Activated T-cell treated with anti-CD3 and anti-CD28 coated beads, Interleukin-2, amount 50 U/mL, for 72 hours (primary cell): ENCODE measurements at regions not wholly inside any gene's neighbourhood (a gene's known extent, or its start where the extent isn't known, plus 50 kb on each side); places are given as distances from the start of the nearest gene placed in this dataset.

Experiments used
- ATAC-seq, 2 donors: fragments of 150-1000 bp; cut with Tn5 transposase; replicated peaks in 1 of 2; 2 replicates each; pipeline ENCODE4 v1.10.0; 2021; ENCODE audit warnings: moderate library complexity in 2 of 2, mild to moderate bottlenecking in 1 of 2
- DNase-seq, 2 donors: peaks; one replicate each; pipeline ENCODE4 v3.0.0; 2021 to 2022; ENCODE audit warnings: mixed read lengths in 1 of 2
- H3K27ac Mint-ChIP-seq: one replicate; pipeline ENCODE4 v1.8.0; 2022; ENCODE audit warnings: mild to moderate bottlenecking, moderate library complexity, mixed read lengths
- H3K27me3 Mint-ChIP-seq: one replicate; pipeline ENCODE4 v1.8.0; 2022; ENCODE audit warnings: low read depth, mixed read lengths
- H3K36me3 Mint-ChIP-seq, 2 donors: one replicate each; pipeline ENCODE4 v1.8.0; 2022; ENCODE audit warnings: mixed read lengths in 2 of 2, mild to moderate bottlenecking in 1 of 2; ENCODE audit not compliant: insufficient read depth in 2 of 2
- H3K4me1 Mint-ChIP-seq: one replicate; pipeline ENCODE4 v1.8.0; 2022; ENCODE audit warnings: low read depth, mixed read lengths
- H3K4me3 Mint-ChIP-seq, 2 donors: one replicate each; pipeline ENCODE4 v1.8.0; 2022; ENCODE audit warnings: mild to moderate bottlenecking in 2 of 2, mixed read lengths in 2 of 2, moderate library complexity in 2 of 2
- H3K9me3 Mint-ChIP-seq, 2 donors: one replicate each; pipeline ENCODE4 v1.8.0; 2022; ENCODE audit warnings: mixed read lengths in 2 of 2

DNA sequence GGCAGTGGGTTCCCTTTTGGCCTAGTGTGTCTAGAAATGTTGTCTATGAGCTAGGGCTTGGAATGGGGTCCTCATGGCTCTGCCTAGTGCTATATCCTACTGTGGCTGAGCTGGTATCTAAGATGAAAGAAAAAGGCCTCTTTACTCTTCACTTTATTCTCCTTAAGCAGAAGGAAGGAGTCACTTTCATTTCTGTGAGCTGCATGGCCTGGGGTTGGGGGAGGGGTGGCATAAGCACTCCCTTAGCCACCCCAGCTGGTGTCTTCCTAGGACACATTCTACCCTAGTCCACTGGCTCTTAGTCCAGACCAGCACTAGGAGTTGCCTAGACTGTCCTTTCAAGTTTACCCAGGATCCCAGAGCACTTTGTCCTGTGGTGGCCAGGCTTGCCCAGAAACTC is 1148.9 kb upstream of the CNTN5 start:
- Mint-ChIP-seq H3K27ac (no peak overlapping the region), H3K27me3 (no peaks in the 10 kb centered on the region), H3K4me1 (no peaks in the 10 kb centered on the region), H3K9me3 (peaks cover 0 to 11% of the 10 kb centered on the region in 2 donors), H3K36me3 (no peaks in the 10 kb centered on the region), H3K4me3 (no peak overlapping the region)
- ATAC-seq, result no peak
- DNase-seq, result no peak

DNA sequence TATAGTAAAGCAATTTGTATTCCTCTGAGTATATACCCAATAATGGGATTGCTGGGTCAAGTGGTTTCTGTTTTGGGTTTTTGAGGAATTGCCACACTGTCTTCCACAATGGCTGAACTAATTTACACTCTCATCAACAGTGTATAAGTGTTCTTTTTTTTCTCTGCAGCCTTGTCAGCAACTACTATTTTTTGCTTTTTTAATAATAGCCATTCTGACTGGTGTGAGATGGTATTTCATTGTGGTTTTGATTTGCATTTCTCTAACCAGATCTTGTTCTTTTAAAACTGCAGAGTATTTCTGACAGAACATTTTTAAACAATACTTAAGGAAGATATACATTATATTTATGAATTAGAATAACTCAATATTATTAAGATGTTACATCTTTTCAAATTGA is 1140.5 kb upstream of the CNTN5 start:
- no peaks in the 10 kb centered on the region for H3K4me1 Mint-ChIP-seq

DNA sequence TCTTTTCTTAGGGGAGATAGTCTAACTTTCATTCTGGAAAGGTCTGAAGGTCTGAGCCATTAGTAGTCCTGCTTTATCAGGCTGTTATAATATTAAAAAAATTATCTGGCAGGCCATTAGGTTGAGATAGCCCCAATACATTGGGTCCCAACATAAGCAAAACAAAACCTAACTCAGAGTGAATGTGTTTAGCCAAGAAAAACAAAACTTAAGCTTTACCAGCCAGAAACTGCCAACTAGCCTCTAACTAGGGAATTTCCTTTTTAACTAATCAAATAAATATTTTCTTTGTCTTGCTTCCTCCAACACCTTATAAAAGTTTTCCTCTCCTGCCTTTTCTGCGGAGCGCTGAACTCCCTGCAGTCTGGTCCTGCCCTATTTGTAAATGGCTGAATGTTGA is 1137.7 kb upstream of the CNTN5 start:
- H3K9me3 Mint-ChIP-seq, result peaks cover 11 to 13% of the 10 kb centered on the region in 2 donors
- no peak overlapping the region for H3K4me3 Mint-ChIP-seq
- H3K36me3 Mint-ChIP-seq, result no peaks in the 10 kb centered on the region
- ATAC-seq (no peak), DNase-seq (no peak)
- no peak overlapping the region for H3K27ac Mint-ChIP-seq
- H3K27me3 Mint-ChIP-seq, result no peaks in the 10 kb centered on the region
- no peaks in the 10 kb centered on the region for H3K4me1 Mint-ChIP-seq

More for the DNA sequence above, 1140.5 kb upstream of the CNTN5 start:
- H3K36me3 Mint-ChIP-seq, result no peaks in the 10 kb centered on the region
- H3K9me3 Mint-ChIP-seq, result peaks cover 9 to 10% of the 10 kb centered on the region in 2 donors
- ATAC-seq (no peak), DNase-seq (no peak)
- no peak overlapping the region for H3K4me3 Mint-ChIP-seq
- no peak overlapping the region for H3K27ac Mint-ChIP-seq
- H3K27me3 Mint-ChIP-seq, result no peaks in the 10 kb centered on the region

DNA sequence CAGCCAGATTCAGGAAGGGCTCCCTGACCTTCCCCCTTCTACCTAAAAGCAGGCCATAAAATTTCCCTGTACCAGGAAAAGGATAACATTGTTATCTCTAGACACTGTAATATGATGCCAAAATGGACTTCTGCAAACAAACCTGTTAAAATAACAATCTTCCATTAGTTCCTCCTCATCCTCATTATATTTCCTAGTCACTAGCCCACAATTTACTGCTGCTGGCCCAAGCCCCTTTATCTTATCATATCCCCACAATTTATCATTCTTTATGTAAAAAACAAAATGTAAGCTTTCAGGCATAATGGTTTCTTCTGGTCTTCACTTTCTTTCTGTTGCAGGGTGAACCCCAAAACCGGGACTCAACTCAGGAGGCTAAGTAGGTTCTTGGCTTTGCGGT is 1132.1 kb upstream of the CNTN5 start:
- Mint-ChIP-seq H3K27ac (no peak overlapping the region), H3K36me3 (no peaks in the 10 kb centered on the region), H3K27me3 (no peaks in the 10 kb centered on the region), H3K4me3 (no peak overlapping the region), H3K9me3 (peaks cover 9 to 11% of the 10 kb centered on the region in 2 donors), H3K4me1 (no peaks in the 10 kb centered on the region)
- ATAC-seq, result no peak
- DNase-seq, result no peak

DNA sequence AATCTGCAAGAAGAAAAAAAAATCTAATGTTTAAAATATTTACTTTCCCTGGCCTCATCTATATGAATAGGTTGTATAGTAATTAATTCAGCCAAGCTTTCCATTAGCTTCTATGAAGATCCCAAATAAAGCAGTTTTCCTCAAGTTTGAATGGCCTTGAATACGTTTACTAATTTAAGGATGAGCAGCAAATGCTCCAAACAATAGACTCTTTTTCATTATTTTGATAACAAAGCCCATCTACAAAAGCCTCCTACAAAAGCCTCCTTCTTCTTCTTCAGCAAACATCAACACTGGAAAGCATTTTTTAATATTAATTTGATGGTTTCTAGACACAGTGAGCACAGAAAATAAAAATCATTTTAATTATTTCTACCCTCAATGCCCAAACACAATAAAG is 1130.3 kb upstream of the CNTN5 start:
- H3K4me1 Mint-ChIP-seq, result no peaks in the 10 kb centered on the region
- H3K4me3 Mint-ChIP-seq, result no peak overlapping the region
- DNase-seq (no peak), ATAC-seq (no peak)
- H3K36me3 Mint-ChIP-seq, result no peaks in the 10 kb centered on the region
- no peaks in the 10 kb centered on the region for H3K27me3 Mint-ChIP-seq
- H3K27ac Mint-ChIP-seq, result no peak overlapping the region
- peaks cover 6 to 8% of the 10 kb centered on the region in 2 donors for H3K9me3 Mint-ChIP-seq

DNA sequence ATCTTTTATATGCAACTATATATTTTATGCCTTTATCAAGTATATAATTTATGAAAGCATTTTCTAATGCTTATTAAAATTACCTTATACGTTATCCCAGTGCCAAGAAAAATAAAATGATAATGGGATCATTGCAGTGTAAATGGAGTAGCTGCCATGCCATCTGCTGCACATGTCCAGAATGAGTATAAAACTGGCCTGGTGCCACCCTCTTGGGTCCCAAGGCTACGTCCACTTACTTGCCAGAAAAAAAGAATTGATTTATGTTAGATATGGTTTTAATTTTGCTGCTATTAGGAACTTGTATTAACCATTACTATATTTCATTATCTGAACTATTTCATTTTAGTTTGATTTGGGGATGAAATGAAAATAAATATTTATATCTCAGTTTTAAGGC is 1127.1 kb upstream of the CNTN5 start:
- H3K27me3 Mint-ChIP-seq, result no peaks in the 10 kb centered on the region
- no peaks in the 10 kb centered on the region for H3K36me3 Mint-ChIP-seq
- no peak overlapping the region for H3K4me3 Mint-ChIP-seq
- DNase-seq (no peak), ATAC-seq (no peak)
- peaks cover 6 to 8% of the 10 kb centered on the region in 2 donors for H3K9me3 Mint-ChIP-seq
- no peak overlapping the region for H3K27ac Mint-ChIP-seq
- no peaks in the 10 kb centered on the region for H3K4me1 Mint-ChIP-seq

DNA sequence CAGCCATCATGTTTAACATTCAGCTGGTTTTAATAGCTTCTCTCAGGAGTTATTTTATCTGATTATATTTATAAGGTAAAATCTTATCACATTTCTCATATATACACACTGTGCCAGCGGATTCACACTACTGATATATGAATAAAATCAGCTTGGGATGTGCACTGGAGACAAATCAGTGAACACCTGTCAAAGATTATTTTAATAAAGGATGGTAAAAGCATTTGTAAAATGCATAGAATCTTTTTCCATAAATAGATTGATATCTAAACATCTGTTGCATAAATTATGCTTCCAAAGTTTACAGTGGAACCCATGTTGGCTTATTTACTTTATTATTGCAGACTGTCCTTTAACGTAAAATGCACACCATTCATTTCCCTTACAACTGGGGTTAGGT is 1125.8 kb upstream of the CNTN5 start:
- peaks cover 6 to 9% of the 10 kb centered on the region in 2 donors for H3K9me3 Mint-ChIP-seq
- DNase-seq (no peak), ATAC-seq (no peak)
- H3K27ac Mint-ChIP-seq, result no peak overlapping the region
- H3K4me1 Mint-ChIP-seq, result no peaks in the 10 kb centered on the region
- H3K36me3 Mint-ChIP-seq, result no peaks in the 10 kb centered on the region
- H3K27me3 Mint-ChIP-seq, result no peaks in the 10 kb centered on the region
- H3K4me3 Mint-ChIP-seq, result no peak overlapping the region

DNA sequence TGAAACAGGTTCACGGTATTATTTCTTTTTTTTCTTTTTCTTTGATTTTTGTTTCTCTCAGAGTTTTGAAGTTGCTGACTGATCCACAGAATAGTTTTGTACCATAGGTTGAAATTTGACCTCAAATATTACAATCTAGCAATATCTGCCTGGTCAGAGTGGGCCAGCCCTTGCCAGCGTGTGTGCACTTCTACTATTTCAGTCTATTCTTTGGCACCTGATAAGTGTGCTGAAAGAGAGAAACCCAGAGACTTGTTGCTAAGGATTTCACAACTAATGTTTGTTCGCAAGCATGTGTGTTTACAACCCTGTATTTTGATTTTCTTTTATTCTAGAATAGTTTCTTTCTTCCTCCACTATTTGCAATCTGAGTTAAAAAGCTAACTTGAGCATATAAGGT is 1125.2 kb upstream of the CNTN5 start:
- ATAC-seq, result no peak
- Mint-ChIP-seq H3K27ac (no peak overlapping the region), H3K4me3 (no peak overlapping the region), H3K36me3 (no peaks in the 10 kb centered on the region), H3K27me3 (no peaks in the 10 kb centered on the region), H3K9me3 (peaks cover 6 to 9% of the 10 kb centered on the region in 2 donors), H3K4me1 (no peaks in the 10 kb centered on the region)
- DNase-seq, result no peak

DNA sequence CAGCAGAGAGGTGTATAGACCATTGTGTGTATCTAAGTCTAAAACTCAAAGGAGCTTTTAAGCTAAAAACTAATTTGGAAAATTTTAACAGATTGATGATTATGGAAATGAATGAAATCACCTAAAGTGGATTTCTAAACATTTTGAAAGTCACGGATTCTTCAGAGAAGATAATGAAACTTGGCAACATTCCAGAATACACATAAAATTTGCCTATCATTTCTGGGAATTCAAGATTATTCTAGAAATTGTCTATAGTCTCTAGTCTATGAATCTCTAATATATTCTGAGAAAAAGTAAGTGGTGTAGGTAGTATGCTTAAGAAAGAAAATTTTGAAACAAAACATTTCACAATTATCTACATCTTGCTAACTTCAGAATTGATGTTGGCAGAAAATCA is 1117.9 kb upstream of the CNTN5 start:
- Mint-ChIP-seq H3K27me3 (no peaks in the 10 kb centered on the region), H3K27ac (no peak overlapping the region), H3K4me3 (no peak overlapping the region), H3K4me1 (no peaks in the 10 kb centered on the region), H3K36me3 (no peaks in the 10 kb centered on the region), H3K9me3 (peaks cover 9 to 13% of the 10 kb centered on the region in 2 donors)
- DNase-seq, result no peak
- no peak for ATAC-seq

DNA sequence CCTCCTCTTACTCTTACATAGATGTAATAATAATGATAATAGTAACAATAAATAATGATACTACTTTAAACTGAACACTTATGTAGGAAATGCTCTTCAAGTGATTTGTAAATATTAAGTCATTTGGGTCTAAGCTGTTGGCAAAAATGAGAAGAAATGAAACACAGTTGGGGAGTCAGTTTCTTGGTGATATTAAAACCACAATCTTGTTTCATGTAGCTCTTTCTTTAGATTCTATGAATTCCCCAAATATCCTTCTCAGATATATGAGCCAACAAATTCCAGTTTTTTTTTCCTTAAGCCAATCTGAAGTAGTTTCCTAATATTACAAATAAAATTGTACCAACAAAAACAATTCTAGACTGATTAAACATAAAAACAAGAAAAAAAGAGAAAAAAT is 1115.6 kb upstream of the CNTN5 start:
- Mint-ChIP-seq H3K4me1 (no peaks in the 10 kb centered on the region), H3K27me3 (no peaks in the 10 kb centered on the region), H3K4me3 (no peak overlapping the region), H3K9me3 (peaks cover 10 to 11% of the 10 kb centered on the region in 2 donors), H3K36me3 (no peaks in the 10 kb centered on the region), H3K27ac (no peak overlapping the region)
- ATAC-seq (no peak), DNase-seq (no peak)

DNA sequence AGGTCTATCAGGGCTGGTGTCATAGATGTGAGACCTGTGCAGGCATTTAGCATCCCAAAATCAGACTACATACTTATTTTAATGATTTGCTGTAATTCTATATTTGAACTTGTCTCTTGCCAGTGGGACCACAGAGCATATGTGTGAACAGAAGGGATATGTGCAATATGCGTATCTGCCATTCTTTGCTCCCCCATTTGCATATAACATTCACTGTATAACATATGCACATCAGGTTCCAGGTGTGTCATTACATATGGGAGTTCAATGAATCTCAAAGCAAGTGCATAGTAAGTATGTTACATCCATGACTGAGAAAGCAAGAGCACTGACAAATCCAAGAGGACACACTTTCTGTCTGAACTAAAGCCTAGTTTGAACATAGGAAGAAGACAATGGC is 1115.1 kb upstream of the CNTN5 start:
- peaks cover 10 to 11% of the 10 kb centered on the region in 2 donors for H3K9me3 Mint-ChIP-seq
- no peak overlapping the region for H3K27ac Mint-ChIP-seq
- H3K27me3 Mint-ChIP-seq, result no peaks in the 10 kb centered on the region
- H3K4me3 Mint-ChIP-seq, result no peak overlapping the region
- ATAC-seq (no peak), DNase-seq (no peak)
- H3K36me3 Mint-ChIP-seq, result no peaks in the 10 kb centered on the region
- H3K4me1 Mint-ChIP-seq, result no peaks in the 10 kb centered on the region

DNA sequence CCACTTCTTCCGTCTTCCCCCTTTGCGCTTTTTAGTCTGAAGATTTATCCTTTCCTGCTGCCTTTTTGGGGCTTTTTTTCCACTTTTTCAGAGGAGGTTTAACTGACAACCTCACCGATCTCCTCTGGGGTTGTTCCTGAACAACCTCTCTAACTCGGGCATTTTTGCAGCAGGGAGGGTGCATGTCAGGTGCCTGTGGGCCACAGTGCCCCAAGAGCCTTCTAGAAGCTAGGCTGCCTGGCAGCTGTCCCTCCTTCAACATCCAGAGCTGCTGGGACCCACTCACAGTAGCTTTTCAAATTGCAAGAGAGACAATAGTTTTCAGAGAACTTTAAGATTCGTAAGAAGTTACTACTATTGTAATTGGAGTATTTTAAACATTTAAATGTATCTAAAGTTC is 1112.4 kb upstream of the CNTN5 start:
- no peak overlapping the region for H3K4me3 Mint-ChIP-seq
- no peaks in the 10 kb centered on the region for H3K27me3 Mint-ChIP-seq
- DNase-seq (no peak), ATAC-seq (no peak)
- peaks cover 8 to 10% of the 10 kb centered on the region in 2 donors for H3K9me3 Mint-ChIP-seq
- H3K36me3 Mint-ChIP-seq, result no peaks in the 10 kb centered on the region
- H3K4me1 Mint-ChIP-seq, result no peaks in the 10 kb centered on the region
- no peak overlapping the region for H3K27ac Mint-ChIP-seq

DNA sequence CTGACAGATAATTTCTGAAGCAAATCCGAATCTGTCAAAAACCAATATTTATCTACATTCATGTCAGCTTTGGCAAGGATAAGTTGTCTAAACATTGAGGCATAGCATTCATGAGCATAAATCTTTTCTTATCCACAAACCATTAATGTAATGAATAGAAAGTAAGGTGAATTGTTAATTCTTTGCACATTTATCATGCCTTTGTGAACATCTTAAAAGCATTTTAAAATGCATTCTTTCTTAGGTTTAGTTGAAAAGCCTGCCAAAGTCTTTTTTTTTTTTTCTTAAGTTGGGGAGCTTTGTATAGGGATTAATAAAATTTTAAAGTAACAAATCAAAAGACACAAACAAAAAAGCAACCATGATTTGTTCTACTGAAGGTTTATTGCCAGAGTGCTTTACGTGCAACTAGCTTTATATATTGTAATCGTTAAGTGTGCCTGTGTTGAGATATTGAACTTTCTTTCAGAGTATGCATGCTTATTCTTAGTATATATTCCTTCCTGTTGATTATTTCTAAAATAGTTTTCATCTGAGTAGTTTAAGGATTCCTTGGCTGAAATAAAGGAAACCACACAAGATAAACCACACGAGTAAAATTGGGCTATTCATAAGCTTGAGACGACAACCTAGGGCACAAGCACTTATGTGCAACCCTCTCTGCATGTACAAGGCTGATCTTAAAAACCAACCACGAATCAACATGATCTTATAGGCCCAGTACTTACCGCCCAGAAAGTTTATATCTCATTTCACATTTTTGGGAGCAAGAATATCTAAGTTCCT is 1110.9 kb upstream of the CNTN5 start:
- Mint-ChIP-seq H3K27me3 (no peaks in the 10 kb centered on the region), H3K27ac (no peak overlapping the region), H3K4me1 (no peaks in the 10 kb centered on the region), H3K4me3 (no peak overlapping the region), H3K36me3 (no peaks in the 10 kb centered on the region), H3K9me3 (peaks cover 6 to 10% of the 10 kb centered on the region in 2 donors)
- DNase-seq, result no peak
- no peak for ATAC-seq

DNA sequence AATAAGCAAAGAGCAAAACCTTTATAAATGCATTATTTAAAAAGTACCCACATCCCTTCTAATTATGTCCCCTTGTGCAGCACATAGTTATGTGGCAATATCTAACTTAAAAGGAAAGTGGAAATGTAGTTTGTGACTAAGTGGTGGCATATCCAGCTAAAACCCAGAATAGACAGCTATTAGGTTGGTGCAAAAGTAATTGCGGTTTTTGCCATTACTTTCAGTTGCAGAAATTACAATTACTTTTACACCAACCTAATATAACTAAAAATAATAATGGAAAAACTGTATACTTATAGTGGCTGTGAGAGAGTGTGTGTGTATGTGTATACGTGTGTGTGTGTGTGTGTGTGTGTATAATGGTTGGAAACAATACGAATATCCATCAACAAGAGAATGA is 1108.1 kb upstream of the CNTN5 start:
- Mint-ChIP-seq H3K4me3 (no peak overlapping the region), H3K36me3 (no peaks in the 10 kb centered on the region), H3K27ac (no peak overlapping the region), H3K27me3 (no peaks in the 10 kb centered on the region), H3K4me1 (no peaks in the 10 kb centered on the region), H3K9me3 (peaks cover 1 to 3% of the 10 kb centered on the region in 2 donors)
- DNase-seq (no peak), ATAC-seq (no peak)
